MM.1S (cell line): ENCODE measurements at regions not wholly inside any gene's neighbourhood (a gene's known extent, or its start where the extent isn't known, plus 50 kb on each side); places are given as distances from the start of the nearest gene placed in this dataset.
A peak's percentile ranks its signal among the peaks of the same experiment; 100 is the strongest.
"Not testable (repeated sequence)": the region's sequence is repeated elsewhere in the genome, so short reads cannot be mapped to it uniquely, and the experiment has no call there.

Source experiments
- DNase-seq: peaks from one replicate; pipeline ENCODE4 v3.0.0-alpha.2; 2015
- H2AFZ ChIP-seq: fragments of 300-600 bp; sonication (generic); 2 replicates; pipeline ENCODE4 v1.6.0; 2016; ENCODE audit warnings: antibody characterized with exemption, low read length
- H3F3A ChIP-seq: fragments of 300-600 bp; sonication (generic); 2 replicates; pipeline ENCODE4 v1.6.1; 2016; ENCODE audit warnings: mild to moderate bottlenecking, antibody characterized with exemption, low read length, moderate library complexity, mixed read lengths; ENCODE audit not compliant: insufficient read depth
- H3K27ac ChIP-seq: fragments of 300-600 bp; sonication (generic); 2 replicates; pipeline ENCODE4 v1.5.1; 2016; ENCODE audit warnings: mild to moderate bottlenecking, low read length
- H3K27me3 ChIP-seq: fragments of 300-600 bp; sonication (generic); replicated peaks from 2 replicates; pipeline ENCODE4 v1.6.0; 2016; ENCODE audit warnings: low read length; ENCODE audit not compliant: insufficient read depth
- H3K36me3 ChIP-seq: fragments of 300-600 bp; sonication (generic); replicated peaks from 2 replicates; pipeline ENCODE4 v1.6.1; 2016; ENCODE audit warnings: mild to moderate bottlenecking, low read length, mixed read lengths; ENCODE audit not compliant: insufficient read depth
- H3K4me1 ChIP-seq: fragments of 300-600 bp; sonication (generic); 2 replicates; pipeline ENCODE4 v1.6.1; 2016; ENCODE audit warnings: low read length, mixed read lengths
- H3K4me2 ChIP-seq: fragments of 300-600 bp; sonication (generic); 2 replicates; pipeline ENCODE4 v1.6.0; 2016; ENCODE audit warnings: low read depth, low read length
- H3K4me3 ChIP-seq: fragments of 300-600 bp; sonication (generic); 2 replicates; pipeline ENCODE4 v1.5.1; 2016; ENCODE audit warnings: low read length, mixed read lengths
- H3K79me2 ChIP-seq: fragments of 300-600 bp; sonication (generic); 2 replicates; pipeline ENCODE4 v1.6.1; 2016; ENCODE audit warnings: mixed run types, low read length, mixed read lengths
- H3K9ac ChIP-seq: fragments of 300-600 bp; sonication (generic); 2 replicates; pipeline ENCODE4 v1.6.1; 2016; ENCODE audit warnings: low read length, mixed read lengths
- H3K9me2 ChIP-seq: fragments of 300-600 bp; sonication (generic); replicated peaks from 2 replicates; pipeline ENCODE4 v1.6.1; 2016; ENCODE audit warnings: mild to moderate bottlenecking, low read length, mixed read lengths; ENCODE audit not compliant: insufficient read depth
- H3K9me3 ChIP-seq: fragments of 300-600 bp; sonication (generic); replicated peaks from 2 replicates; pipeline ENCODE4 v1.6.1; 2016; ENCODE audit warnings: mild to moderate bottlenecking, low read length, mixed read lengths; ENCODE audit not compliant: insufficient read depth
- H4K20me1 ChIP-seq: fragments of 300-600 bp; sonication (generic); 2 replicates; pipeline ENCODE4 v1.6.1; 2016; ENCODE audit warnings: mild to moderate bottlenecking, low read length, moderate library complexity, mixed read lengths; ENCODE audit not compliant: insufficient read depth

GRCh38 chr12:9430385-9430784 is 177.3 kb downstream of the KLRB1 start:
- H3K4me2 ChIP-seq, H2AFZ ChIP-seq, H3K4me3 ChIP-seq, H3K27ac ChIP-seq, H3K9ac ChIP-seq, H4K20me1 ChIP-seq, H3K9me2 ChIP-seq, H3K9me3 ChIP-seq, DNase-seq, H3K79me2 ChIP-seq, H3K27me3 ChIP-seq, H3K36me3 ChIP-seq, H3F3A ChIP-seq: not testable (repeated sequence)
- H3K4me1 ChIP-seq = peaks cover 11% of the 10 kb centered on the region

- not testable (repeated sequence) for H3K9me2 ChIP-seq, H3K36me3 ChIP-seq, H2AFZ ChIP-seq, DNase-seq, H4K20me1 ChIP-seq, H3K4me2 ChIP-seq, H3K79me2 ChIP-seq, H3K27ac ChIP-seq, H3K9ac ChIP-seq, H3F3A ChIP-seq, H3K9me3 ChIP-seq, H3K4me3 ChIP-seq, H3K27me3 ChIP-seq
- H3K4me1 ChIP-seq = peaks cover 13% of the 10 kb centered on the region
Observed at GRCh38 chr12:9428856-9429255, 178.9 kb downstream of the KLRB1 start.

GRCh38 chr12:9425429-9425828 is 182.3 kb downstream of the KLRB1 start:
- peaks cover 24% of the 10 kb centered on the region for H3K4me1 ChIP-seq
- peak overlapping the region; percentile 57; the same call in 1 of the 2 replicates for H3K27ac ChIP-seq
- H2AFZ ChIP-seq, H3F3A ChIP-seq, DNase-seq, H3K9me3 ChIP-seq, H3K36me3 ChIP-seq, H4K20me1 ChIP-seq, H3K9ac ChIP-seq, H3K9me2 ChIP-seq, H3K79me2 ChIP-seq, H3K4me2 ChIP-seq, H3K4me3 ChIP-seq, H3K27me3 ChIP-seq: not testable (repeated sequence)

GRCh38 chr12:9424175-9424740 is 183.5 kb downstream of the KLRB1 start:
- peaks cover 24% of the 10 kb centered on the region for H3K4me1 ChIP-seq
- not testable (repeated sequence) for H2AFZ ChIP-seq, H4K20me1 ChIP-seq, H3K4me3 ChIP-seq, H3K9me2 ChIP-seq, H3K4me2 ChIP-seq, H3K9me3 ChIP-seq, H3K36me3 ChIP-seq, DNase-seq, H3K79me2 ChIP-seq, H3F3A ChIP-seq, H3K9ac ChIP-seq, H3K27ac ChIP-seq, H3K27me3 ChIP-seq

- Histone ChIP-seq H3K27ac (peak overlapping the region; percentile 81; the same call in 1 of the 2 replicates), H3K4me2 (peak overlapping the region; percentile 63; the same call in 1 of the 2 replicates), H3K4me1 (peaks cover 24% of the 10 kb centered on the region)
- H3F3A ChIP-seq, H3K4me3 ChIP-seq, H2AFZ ChIP-seq, H3K36me3 ChIP-seq, DNase-seq, H3K79me2 ChIP-seq, H3K9ac ChIP-seq, H3K9me3 ChIP-seq, H4K20me1 ChIP-seq, H3K27me3 ChIP-seq, H3K9me2 ChIP-seq: not testable (repeated sequence)
Observed at GRCh38 chr12:9422689-9423088, 185.0 kb downstream of the KLRB1 start.

GRCh38 chr12:9421520-9422086 is 186.1 kb downstream of the KLRB1 start:
- Histone ChIP-seq H3K4me1 (peaks cover 20% of the 10 kb centered on the region), H3K27ac (peak overlapping the region; percentile 81; the same call in 1 of the 2 replicates)
- not testable (repeated sequence) for H3K9ac ChIP-seq, H3K9me2 ChIP-seq, H4K20me1 ChIP-seq, H3K4me3 ChIP-seq, H3K79me2 ChIP-seq, H2AFZ ChIP-seq, H3K27me3 ChIP-seq, H3K36me3 ChIP-seq, H3K4me2 ChIP-seq, H3K9me3 ChIP-seq, H3F3A ChIP-seq
- DNase-seq = peak; percentile 61

- not testable (repeated sequence) for H3K36me3 ChIP-seq, H4K20me1 ChIP-seq, H3K27me3 ChIP-seq, H3K9me2 ChIP-seq, H3K9ac ChIP-seq, H3F3A ChIP-seq, H3K9me3 ChIP-seq, DNase-seq, H3K4me3 ChIP-seq, H3K79me2 ChIP-seq, H2AFZ ChIP-seq, H3K4me2 ChIP-seq
- Histone ChIP-seq H3K27ac (peak overlapping the region; percentile 81; the same call in 1 of the 2 replicates), H3K4me1 (peaks cover 16% of the 10 kb centered on the region)
Observed at GRCh38 chr12:9420817-9421519, 186.7 kb downstream of the KLRB1 start.

- H3K9me3 ChIP-seq, H2AFZ ChIP-seq, H3K27me3 ChIP-seq, H3K4me2 ChIP-seq, DNase-seq, H3K79me2 ChIP-seq, H3K27ac ChIP-seq, H3K9me2 ChIP-seq, H3K4me3 ChIP-seq, H3F3A ChIP-seq, H3K36me3 ChIP-seq, H4K20me1 ChIP-seq, H3K9ac ChIP-seq: not testable (repeated sequence)
- H3K4me1 ChIP-seq = peaks cover 11% of the 10 kb centered on the region
Observed at GRCh38 chr12:9418669-9419041, 189.1 kb downstream of the KLRB1 start.
